Liver (tissue), 3 donors: ENCODE measurements at regions not wholly inside any gene's neighbourhood (a gene's known extent, or its start where the extent isn't known, plus 50 kb on each side); places are given as distances from the start of the nearest gene placed in this dataset.

Source experiments
- GABPA ChIP-seq, 2 donors: IDR thresholded peaks in 1 of 2; conservative IDR thresholded peaks in 1 of 2; 2 replicates each; pipeline ENCODE4 v1.6.1; 2016; ENCODE audit warnings: antibody characterized with exemption in 2 of 2, mild to moderate bottlenecking in 1 of 2, moderate library complexity in 1 of 2
- HNF4A ChIP-seq, 2 donors: conservative IDR thresholded peaks; 2 replicates each; pipeline ENCODE4 v1.6.1; 2016; ENCODE audit warnings: antibody characterized with exemption in 2 of 2, mild to moderate bottlenecking in 2 of 2
- HNF4G ChIP-seq: IDR thresholded peaks from 2 replicates; pipeline ENCODE4 v1.6.1; 2016; ENCODE audit warnings: antibody characterized with exemption
- JUND ChIP-seq, 2 donors: IDR thresholded peaks; 2 replicates each; pipeline ENCODE4 v1.6.1; 2016; ENCODE audit warnings: antibody characterized with exemption in 2 of 2
- NR2F2 ChIP-seq: IDR thresholded peaks from 2 replicates; pipeline ENCODE4 v1.6.1; 2016; ENCODE audit warnings: antibody characterized with exemption
- RAD21 ChIP-seq, 2 donors: IDR thresholded peaks; 2 replicates each; pipeline ENCODE4 v1.6.1; 2016; ENCODE audit warnings: antibody characterized with exemption in 2 of 2, mild to moderate bottlenecking in 2 of 2
- TAF1 ChIP-seq: conservative IDR thresholded peaks from 2 replicates; pipeline ENCODE4 v1.6.1; 2016; ENCODE audit warnings: antibody characterized with exemption, mild to moderate bottlenecking
- YY1 ChIP-seq: IDR thresholded peaks from 2 replicates; pipeline ENCODE4 v1.6.1; 2016; ENCODE audit warnings: antibody characterized with exemption, mild to moderate bottlenecking
- TF ChIP-seq, protein P1 (sequence below): fragments of 150-350 bp; IDR thresholded peaks from 2 replicates; pipeline ENCODE4 v1.5.1; 2017; ENCODE audit warnings: improper control_type of control experiment, low read depth, low read length; ENCODE audit not compliant: missing input control
- TF ChIP-seq, protein P2 (sequence below): IDR thresholded peaks from 2 replicates; pipeline ENCODE4 v1.6.1; 2016; ENCODE audit warnings: antibody characterized with exemption
- TF ChIP-seq, protein P3 (sequence below): IDR thresholded peaks from 2 replicates; pipeline ENCODE4 v1.6.1; 2016; ENCODE audit warnings: antibody characterized with exemption, mild to moderate bottlenecking
- TF ChIP-seq, protein P4 (sequence below): IDR thresholded peaks from 2 replicates; pipeline ENCODE4 v1.6.1; 2016; ENCODE audit warnings: antibody characterized with exemption
- TF ChIP-seq, protein P5 (sequence below): IDR thresholded peaks from 2 replicates; pipeline ENCODE4 v1.6.1; 2016; ENCODE audit warnings: antibody characterized with exemption
- donor health status: healthy.
- donor health status: healthy.

- TF ChIP-seq, protein P1, sequence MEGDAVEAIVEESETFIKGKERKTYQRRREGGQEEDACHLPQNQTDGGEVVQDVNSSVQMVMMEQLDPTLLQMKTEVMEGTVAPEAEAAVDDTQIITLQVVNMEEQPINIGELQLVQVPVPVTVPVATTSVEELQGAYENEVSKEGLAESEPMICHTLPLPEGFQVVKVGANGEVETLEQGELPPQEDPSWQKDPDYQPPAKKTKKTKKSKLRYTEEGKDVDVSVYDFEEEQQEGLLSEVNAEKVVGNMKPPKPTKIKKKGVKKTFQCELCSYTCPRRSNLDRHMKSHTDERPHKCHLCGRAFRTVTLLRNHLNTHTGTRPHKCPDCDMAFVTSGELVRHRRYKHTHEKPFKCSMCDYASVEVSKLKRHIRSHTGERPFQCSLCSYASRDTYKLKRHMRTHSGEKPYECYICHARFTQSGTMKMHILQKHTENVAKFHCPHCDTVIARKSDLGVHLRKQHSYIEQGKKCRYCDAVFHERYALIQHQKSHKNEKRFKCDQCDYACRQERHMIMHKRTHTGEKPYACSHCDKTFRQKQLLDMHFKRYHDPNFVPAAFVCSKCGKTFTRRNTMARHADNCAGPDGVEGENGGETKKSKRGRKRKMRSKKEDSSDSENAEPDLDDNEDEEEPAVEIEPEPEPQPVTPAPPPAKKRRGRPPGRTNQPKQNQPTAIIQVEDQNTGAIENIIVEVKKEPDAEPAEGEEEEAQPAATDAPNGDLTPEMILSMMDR, result no peak
- TF ChIP-seq, protein P2, sequence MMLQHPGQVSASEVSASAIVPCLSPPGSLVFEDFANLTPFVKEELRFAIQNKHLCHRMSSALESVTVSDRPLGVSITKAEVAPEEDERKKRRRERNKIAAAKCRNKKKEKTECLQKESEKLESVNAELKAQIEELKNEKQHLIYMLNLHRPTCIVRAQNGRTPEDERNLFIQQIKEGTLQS, result no peak
- TF ChIP-seq JUND (IDR thresholded peaks at IDR 0.05), result no peak
- TF ChIP-seq, protein P3, sequence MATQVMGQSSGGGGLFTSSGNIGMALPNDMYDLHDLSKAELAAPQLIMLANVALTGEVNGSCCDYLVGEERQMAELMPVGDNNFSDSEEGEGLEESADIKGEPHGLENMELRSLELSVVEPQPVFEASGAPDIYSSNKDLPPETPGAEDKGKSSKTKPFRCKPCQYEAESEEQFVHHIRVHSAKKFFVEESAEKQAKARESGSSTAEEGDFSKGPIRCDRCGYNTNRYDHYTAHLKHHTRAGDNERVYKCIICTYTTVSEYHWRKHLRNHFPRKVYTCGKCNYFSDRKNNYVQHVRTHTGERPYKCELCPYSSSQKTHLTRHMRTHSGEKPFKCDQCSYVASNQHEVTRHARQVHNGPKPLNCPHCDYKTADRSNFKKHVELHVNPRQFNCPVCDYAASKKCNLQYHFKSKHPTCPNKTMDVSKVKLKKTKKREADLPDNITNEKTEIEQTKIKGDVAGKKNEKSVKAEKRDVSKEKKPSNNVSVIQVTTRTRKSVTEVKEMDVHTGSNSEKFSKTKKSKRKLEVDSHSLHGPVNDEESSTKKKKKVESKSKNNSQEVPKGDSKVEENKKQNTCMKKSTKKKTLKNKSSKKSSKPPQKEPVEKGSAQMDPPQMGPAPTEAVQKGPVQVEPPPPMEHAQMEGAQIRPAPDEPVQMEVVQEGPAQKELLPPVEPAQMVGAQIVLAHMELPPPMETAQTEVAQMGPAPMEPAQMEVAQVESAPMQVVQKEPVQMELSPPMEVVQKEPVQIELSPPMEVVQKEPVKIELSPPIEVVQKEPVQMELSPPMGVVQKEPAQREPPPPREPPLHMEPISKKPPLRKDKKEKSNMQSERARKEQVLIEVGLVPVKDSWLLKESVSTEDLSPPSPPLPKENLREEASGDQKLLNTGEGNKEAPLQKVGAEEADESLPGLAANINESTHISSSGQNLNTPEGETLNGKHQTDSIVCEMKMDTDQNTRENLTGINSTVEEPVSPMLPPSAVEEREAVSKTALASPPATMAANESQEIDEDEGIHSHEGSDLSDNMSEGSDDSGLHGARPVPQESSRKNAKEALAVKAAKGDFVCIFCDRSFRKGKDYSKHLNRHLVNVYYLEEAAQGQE, result no peak
- TF ChIP-seq YY1, result no peak
- no peak for TF ChIP-seq HNF4A (conservative IDR thresholded peaks at IDR 0.05)
- no peak for TF ChIP-seq NR2F2
- TF ChIP-seq, protein P4, sequence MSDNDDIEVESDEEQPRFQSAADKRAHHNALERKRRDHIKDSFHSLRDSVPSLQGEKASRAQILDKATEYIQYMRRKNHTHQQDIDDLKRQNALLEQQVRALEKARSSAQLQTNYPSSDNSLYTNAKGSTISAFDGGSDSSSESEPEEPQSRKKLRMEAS, result no peak
- no peak for TF ChIP-seq TAF1
- TF ChIP-seq, protein P5, sequence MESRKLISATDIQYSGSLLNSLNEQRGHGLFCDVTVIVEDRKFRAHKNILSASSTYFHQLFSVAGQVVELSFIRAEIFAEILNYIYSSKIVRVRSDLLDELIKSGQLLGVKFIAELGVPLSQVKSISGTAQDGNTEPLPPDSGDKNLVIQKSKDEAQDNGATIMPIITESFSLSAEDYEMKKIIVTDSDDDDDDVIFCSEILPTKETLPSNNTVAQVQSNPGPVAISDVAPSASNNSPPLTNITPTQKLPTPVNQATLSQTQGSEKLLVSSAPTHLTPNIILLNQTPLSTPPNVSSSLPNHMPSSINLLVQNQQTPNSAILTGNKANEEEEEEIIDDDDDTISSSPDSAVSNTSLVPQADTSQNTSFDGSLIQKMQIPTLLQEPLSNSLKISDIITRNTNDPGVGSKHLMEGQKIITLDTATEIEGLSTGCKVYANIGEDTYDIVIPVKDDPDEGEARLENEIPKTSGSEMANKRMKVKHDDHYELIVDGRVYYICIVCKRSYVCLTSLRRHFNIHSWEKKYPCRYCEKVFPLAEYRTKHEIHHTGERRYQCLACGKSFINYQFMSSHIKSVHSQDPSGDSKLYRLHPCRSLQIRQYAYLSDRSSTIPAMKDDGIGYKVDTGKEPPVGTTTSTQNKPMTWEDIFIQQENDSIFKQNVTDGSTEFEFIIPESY, result no peak
- TF ChIP-seq RAD21 (IDR thresholded peaks at IDR 0.05), result no peak
- no peak for TF ChIP-seq GABPA (IDR thresholded peaks at IDR 0.05 in 1 of 2, conservative IDR thresholded peaks at IDR 0.05 in 1 of 2)
- TF ChIP-seq HNF4G, result no peak
Measured at GRCh38 chr3:64837986-64838735, 150.4 kb upstream of the ADAMTS9 start.
